HPDE6-E6E7 (cell line): ENCODE measurements at regions not wholly inside any gene's neighbourhood (a gene's known extent, or its start where the extent isn't known, plus 50 kb on each side); places are given as distances from the start of the nearest gene placed in this dataset.
"Not testable (repeated sequence)": the region's sequence is repeated elsewhere in the genome, so short reads cannot be mapped to it uniquely, and the experiment has no call there.

Experiments
- DNase-seq: peaks from one replicate; pipeline ENCODE4 v3.0.0; 2011; ENCODE audit warnings: missing footprints; ENCODE audit errors: extremely low spot score

GRCh38 chr6:95660544-95660943, 83.2 kb downstream of the MANEA start:
- DNase-seq = no peak

GRCh38 chr6:95670011-95670463, 92.7 kb downstream of the MANEA start:
- DNase-seq = no peak

- no peak for DNase-seq
Measured at GRCh38 chr6:95676011-95676628, 98.8 kb downstream of the MANEA start.

GRCh38 chr6:95679981-95680380, 102.6 kb downstream of the MANEA start:
- DNase-seq = no peak

DNA sequence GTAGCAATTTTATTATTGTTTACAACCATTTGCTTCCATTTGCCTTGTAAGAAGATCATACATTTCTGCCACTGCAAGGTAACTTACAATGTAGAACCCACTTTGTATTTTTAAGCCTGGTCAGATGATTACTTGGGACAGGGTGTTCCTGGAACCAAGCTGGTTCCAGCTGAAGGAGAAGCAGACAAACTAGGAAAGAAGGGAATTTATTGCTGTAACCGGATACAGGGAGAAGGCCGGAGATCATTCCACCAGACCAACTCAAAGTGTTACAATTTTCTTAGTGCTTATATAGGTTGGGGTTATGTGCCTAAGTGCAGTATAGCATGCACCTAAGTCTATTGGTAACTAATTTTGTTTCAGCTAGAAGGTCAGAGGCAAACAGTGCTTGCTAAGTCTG, 104.4 kb downstream of the MANEA start:
- DNase-seq = no peak

DNA sequence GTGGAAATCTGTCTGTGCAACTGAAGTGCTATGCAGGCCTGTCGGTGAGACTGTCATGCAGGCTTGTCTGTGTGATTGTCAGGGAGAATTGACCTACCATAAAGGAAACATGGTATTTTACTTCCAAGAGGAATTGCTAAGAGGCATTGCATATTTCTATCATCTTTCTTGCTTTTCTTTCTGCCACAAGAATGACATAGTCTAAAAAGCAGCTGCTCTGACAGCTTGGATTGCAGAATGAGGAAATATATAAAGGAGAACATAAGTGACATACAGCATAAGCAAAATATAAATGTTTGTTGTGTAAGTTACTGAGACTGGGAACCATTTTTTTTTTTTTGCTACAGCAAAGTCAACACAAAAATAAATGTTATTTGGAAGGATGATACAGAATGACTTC, 105.1 kb downstream of the MANEA start:
- DNase-seq = no peak

DNA sequence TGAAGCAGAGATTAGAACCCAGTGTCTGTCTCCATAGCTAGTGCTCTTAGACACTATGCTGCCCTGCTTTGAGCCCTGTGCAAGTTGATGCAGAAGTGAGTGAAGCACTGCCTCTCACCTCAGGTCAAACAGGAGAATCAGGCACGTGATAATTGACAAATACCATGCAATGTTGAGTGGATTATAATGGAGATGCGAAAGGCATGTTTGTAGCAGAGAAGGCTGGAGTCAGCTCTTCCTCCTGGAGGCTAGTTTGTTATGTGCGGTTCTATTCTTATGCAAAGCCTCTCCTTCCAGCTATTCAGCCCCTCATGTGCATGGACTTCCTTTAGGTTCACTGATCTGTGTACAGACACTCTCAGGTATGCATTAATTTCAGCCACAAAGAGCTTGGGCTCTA, 108.5 kb downstream of the MANEA start:
- DNase-seq = no peak

DNA sequence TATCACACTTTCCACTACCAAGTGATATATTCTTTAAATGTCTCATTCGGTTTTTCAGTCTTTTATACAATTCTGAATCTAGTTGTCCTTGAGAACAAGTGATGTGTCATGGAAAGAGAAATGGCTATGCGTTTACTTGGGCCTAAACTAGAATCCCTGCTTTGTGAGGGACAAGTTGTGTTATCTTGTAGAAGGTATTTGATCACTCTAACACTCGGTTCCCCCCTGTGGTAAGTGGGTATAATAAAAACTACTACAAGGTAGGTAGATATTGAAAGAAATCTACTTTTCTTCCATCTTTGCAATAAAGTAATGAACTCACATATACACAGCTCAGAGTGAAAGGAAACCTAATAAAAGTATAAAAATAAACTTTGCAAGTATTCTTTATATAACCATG, 108.9 kb downstream of the MANEA start:
- DNase-seq = no peak

DNA sequence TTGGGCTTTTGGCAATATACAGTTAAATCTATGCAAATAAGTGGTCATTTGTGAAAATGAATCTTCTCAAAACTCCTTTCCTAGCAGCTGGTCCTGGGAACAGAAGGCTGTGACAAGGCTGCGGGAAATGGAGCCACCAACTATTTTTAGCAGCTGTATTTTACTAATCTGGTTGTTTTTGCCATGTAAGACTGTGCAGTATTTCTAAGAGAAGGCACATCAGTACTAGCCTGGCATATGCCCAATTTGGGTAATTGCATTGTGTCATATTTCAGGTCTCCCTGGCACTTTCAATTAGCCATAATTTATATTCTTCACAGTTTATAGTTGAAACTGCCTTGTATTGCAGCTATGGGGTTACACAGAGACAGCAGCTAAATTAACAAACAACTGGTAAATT, 109.6 kb downstream of the MANEA start:
- DNase-seq = no peak

GRCh38 chr6:95687839-95688238, 110.5 kb downstream of the MANEA start:
- DNase-seq = no peak

- DNase-seq = no peak
Measured at GRCh38 chr6:95690328-95690727, 113.0 kb downstream of the MANEA start.

DNA sequence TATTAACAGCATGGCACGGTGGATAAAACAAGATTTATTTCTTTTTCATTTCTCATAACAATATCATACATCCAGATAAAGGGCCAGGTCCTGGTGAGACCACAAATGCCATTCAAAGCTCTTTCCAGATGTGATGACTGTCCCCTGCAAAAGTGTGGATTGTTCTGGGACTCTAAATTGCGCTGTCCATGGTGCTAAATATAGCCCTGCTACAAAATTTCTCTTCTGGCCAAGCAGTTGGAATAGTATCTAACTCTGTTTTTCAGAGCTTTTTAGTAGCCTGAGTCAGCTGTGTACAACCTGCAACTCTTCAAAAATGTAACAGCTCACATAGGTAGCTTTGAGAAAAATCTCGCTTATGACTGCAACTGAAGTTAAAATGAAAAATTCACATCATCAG, 115.8 kb downstream of the MANEA start:
- DNase-seq = no peak

GRCh38 chr6:95698271-95698670, 120.9 kb downstream of the MANEA start:
- no peak for DNase-seq

- DNase-seq = no peak
Measured at GRCh38 chr6:95723638-95724037, 146.3 kb downstream of the MANEA start.

DNA sequence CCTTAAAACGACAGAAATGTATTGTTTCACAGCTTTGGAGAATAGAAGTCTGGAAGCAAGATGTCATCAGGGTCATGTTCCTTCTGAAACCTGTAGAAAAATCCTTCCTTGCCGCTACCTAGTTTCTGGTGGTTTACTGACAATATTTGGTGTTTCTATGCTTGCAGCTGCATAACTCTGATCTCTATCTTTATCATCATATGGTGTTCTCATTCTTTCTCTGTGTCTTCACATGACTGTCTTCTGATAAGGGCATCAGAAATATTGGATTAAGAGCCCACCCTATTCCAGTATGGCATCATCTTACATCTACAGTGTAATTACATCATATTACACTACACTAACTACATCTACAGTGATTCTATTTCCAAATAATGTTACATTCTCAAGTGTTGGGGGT, 148.0 kb downstream of the MANEA start:
- no peak for DNase-seq

- no peak for DNase-seq
Measured at GRCh38 chr6:95740157-95740556, 162.8 kb downstream of the MANEA start.

- DNase-seq = no peak
Measured at GRCh38 chr6:95741045-95741444, 163.7 kb downstream of the MANEA start.

DNA sequence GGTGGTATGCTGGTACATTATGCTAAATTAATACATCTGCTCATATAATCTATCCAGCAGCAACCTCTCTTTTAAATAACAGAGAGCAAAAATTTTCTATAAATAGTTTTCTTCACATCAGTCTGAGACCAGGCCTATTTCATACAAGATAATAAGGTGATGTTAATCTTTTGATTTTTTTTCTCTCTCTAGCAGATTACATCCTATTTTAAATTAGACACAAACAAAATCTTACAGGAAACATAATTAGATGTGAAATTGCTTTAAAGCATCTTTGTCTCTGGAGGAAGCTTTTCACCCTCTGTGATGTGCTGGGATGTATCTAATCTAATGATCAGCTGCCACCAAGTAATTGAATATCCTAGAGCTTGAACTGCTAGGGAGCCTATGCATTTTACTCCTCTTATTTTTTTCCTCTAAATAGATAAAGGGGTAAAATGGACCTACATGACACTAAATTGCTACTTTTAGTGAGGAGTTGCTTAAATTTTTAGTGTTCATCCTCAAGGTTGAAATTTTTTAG, 165.5 kb downstream of the MANEA start:
- DNase-seq = no peak

GRCh38 chr6:95743591-95743990, 166.3 kb downstream of the MANEA start:
- no peak for DNase-seq

DNA sequence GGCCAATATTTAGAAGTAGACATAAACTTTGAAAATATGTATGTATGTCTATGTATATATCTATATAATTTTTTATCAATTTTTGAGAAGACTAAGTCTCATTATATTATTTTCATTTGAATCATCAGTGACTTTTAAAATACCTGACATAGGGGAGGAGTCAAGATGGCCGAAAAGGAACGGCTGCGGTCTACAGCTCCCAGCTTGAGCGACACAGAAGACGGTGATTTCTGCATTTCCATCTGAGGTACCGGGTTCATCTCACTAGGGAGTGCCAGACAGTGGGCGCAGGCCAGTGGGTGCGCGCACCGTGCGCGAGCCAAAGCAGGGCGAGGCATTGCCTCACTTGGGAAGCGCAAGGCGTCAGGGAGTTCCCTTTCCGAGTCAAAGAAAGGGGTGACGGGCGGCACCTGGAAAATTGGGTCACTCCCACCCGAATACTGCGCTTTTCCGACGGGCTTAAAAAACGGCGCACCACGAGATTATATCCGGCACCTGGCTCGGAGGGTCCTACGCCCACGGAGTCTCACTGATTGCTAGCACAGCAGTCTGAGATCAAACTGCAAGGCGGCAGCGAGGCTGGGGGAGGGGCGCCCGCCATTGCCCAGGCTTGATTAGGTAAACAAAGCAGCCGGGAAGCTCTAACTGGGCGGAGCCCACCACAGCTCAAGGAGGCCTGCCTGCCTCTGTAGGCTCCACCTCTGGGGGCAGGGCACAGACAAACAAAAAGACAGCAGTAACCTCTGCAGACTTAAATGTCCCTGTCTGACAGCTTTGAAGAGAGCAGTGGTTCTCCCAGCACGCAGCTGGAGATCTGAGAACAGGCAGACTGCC, 181.1 kb downstream of the MANEA start:
- not testable (repeated sequence) for DNase-seq

GRCh38 chr6:95767897-95768463, 190.6 kb downstream of the MANEA start:
- DNase-seq = no peak

DNA sequence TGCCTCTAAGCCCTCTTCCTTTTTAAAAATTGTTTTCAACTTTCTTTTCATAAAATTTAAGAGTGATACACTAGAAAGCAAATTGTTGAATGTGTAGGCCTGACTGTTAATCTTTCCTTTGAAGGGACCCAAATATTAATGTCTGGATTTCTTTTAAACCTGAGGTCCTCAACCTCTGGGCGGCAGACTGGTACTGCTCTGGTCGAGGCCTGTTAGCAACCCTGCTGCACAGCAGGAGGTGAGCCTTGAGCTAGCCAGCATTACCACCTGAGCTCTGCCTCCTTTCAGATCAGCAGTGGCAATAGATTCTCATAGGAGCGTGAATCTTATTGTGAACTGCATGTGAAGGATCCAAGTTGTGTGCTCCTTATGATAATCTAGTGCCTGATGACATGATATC, 191.2 kb downstream of the MANEA start:
- no peak for DNase-seq

DNA sequence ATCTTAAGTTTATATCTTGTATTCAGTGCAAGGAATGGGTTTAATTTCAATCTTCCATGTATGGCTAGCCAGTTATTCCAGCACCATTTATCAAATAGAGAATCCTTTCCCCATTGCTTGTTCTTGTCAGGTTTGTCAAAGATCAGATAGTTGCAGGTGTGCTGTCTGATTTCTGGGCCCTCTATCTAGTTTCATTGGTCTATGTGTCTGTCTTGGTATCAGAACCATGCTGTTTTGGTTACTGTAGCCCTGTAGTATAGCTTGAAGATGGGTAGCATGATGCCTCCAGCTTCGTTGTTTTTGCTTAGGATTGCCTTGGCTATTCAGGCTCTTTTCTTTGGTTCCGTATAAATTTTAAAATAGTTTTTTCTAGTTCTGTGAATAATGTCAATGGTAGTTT, 200.0 kb downstream of the MANEA start:
- no peak for DNase-seq
